AG10803 (cell line): ENCODE measurements at regions not wholly inside any gene's neighbourhood (a gene's known extent, or its start where the extent isn't known, plus 50 kb on each side); places are given as distances from the start of the nearest gene placed in this dataset.

Experiments used
- DNase-seq: peaks from one replicate; pipeline ENCODE4 v3.0.0; 2010; ENCODE audit warnings: low read depth
- H3K4me3 ChIP-seq: 2 replicates; pipeline ENCODE4 v1.5.1; 2011; ENCODE audit warnings: mild to moderate bottlenecking, low read length, control low read depth
- CTCF ChIP-seq: conservative IDR thresholded peaks from 2 replicates; pipeline ENCODE4 v1.5.1; 2011; ENCODE audit warnings: mild to moderate bottlenecking, low read length, control low read depth, inconsistent platforms

- no peak for TF ChIP-seq CTCF
- H3K4me3 ChIP-seq: no peak overlapping the region
- peak; percentile 48 for DNase-seq
Observed at GRCh38 chr2:71852141-71852711, 295.4 kb downstream of the CYP26B1 start.

- no peak overlapping the region for H3K4me3 ChIP-seq
- no peak for TF ChIP-seq CTCF
- no peak for DNase-seq
Observed at GRCh38 chr2:71851094-71851750, 296.4 kb downstream of the CYP26B1 start.

GRCh38 chr2:71850306-71850801 is 297.3 kb downstream of the CYP26B1 start:
- TF ChIP-seq CTCF: no peak
- no peak overlapping the region for H3K4me3 ChIP-seq
- DNase-seq: no peak

- DNase-seq: no peak
- H3K4me3 ChIP-seq: no peak overlapping the region
Observed at GRCh38 chr2:71849607-71850305, 297.9 kb downstream of the CYP26B1 start.

GRCh38 chr2:71849111-71849510 is 298.6 kb downstream of the CYP26B1 start:
- no peak for DNase-seq
- no peak for TF ChIP-seq CTCF
- no peak overlapping the region for H3K4me3 ChIP-seq

More at GRCh38 chr2:71849607-71850305, 297.9 kb downstream of the CYP26B1 start:
- TF ChIP-seq CTCF: no peak

- no peak overlapping the region for H3K4me3 ChIP-seq
- peak; percentile 77 for DNase-seq
- TF ChIP-seq CTCF: 0 out of 2 replicates have a peak, but pooled peaks have one; percentile 5
Observed at GRCh38 chr2:71846669-71847291, 300.9 kb downstream of the CYP26B1 start.
